ENCODE measurements at regions not wholly inside any gene's neighbourhood (a gene's known extent, or its start where the extent isn't known, plus 50 kb on each side); places are given as distances from the start of the nearest gene placed in this dataset.

- H3K36me3 ChIP-seq (ENCODE audit: control insufficient read depth, low read length), result no peaks in the 10 kb centered on the region
- no peaks in the 10 kb centered on the region for H3K79me2 ChIP-seq (ENCODE audit: control insufficient read depth, low read length)
- no peaks in the 10 kb centered on the region for H3K27me3 ChIP-seq (ENCODE audit: control insufficient read depth, low read length)
- no peak for TF ChIP-seq CTCF (IDR thresholded peaks at IDR 0.05; ENCODE audit: low read depth, low read length, poor library complexity, severe bottlenecking)
- no peak for TF ChIP-seq EZH2phosphoT487 (IDR thresholded peaks at IDR 0.05; ENCODE audit: borderline replicate concordance, low read length)
- H4K20me1 ChIP-seq (ENCODE audit: control insufficient read depth, insufficient read depth, low read depth, low read length), result no peaks in the 10 kb centered on the region
- no peaks in the 10 kb centered on the region for H3K4me1 ChIP-seq (ENCODE audit: control insufficient read depth, low read length)
- H3K4me2 ChIP-seq (ENCODE audit: low read length), result no peak overlapping the region
- no peaks in the 10 kb centered on the region for H3K9me2 ChIP-seq (replicated peaks; ENCODE audit: control insufficient read depth, low read length)
- no peak overlapping the region for H3K27ac ChIP-seq (ENCODE audit: low read depth, low read length)
- H3K4me3 ChIP-seq (ENCODE audit: low read length), result no peak overlapping the region
- no peaks in the 10 kb centered on the region; the same call in 1 of the 2 replicates for H3K9me3 ChIP-seq (ENCODE audit: control insufficient read depth, insufficient read depth, low read length)
- H3F3A ChIP-seq (ENCODE audit: control insufficient read depth, insufficient read depth), result no peaks in the 10 kb centered on the region
Observed at GRCh38 chr18:30175061-30175574, 867.4 kb downstream of the DSC3 start.

GRCh38 chr18:30163573-30163972, 879.0 kb downstream of the DSC3 start:
- Histone ChIP-seq H3K4me1 (ENCODE audit: control insufficient read depth, low read length) (no peaks in the 10 kb centered on the region), H3K79me2 (ENCODE audit: control insufficient read depth, low read length) (no peaks in the 10 kb centered on the region), H3F3A (ENCODE audit: control insufficient read depth, insufficient read depth) (no peaks in the 10 kb centered on the region), H3K27me3 (ENCODE audit: control insufficient read depth, low read length) (no peaks in the 10 kb centered on the region), H3K36me3 (ENCODE audit: control insufficient read depth, low read length) (no peaks in the 10 kb centered on the region), H3K4me2 (ENCODE audit: low read length) (no peak overlapping the region), H3K27ac (ENCODE audit: low read depth, low read length) (no peak overlapping the region), H3K9me2 (replicated peaks; ENCODE audit: control insufficient read depth, low read length) (no peaks in the 10 kb centered on the region; the same call in 1 of the 2 replicates), H4K20me1 (ENCODE audit: control insufficient read depth, insufficient read depth, low read depth, low read length) (no peaks in the 10 kb centered on the region), H3K9me3 (ENCODE audit: control insufficient read depth, insufficient read depth, low read length) (no peaks in the 10 kb centered on the region), H3K4me3 (ENCODE audit: low read length) (no peak overlapping the region)
- TF ChIP-seq CTCF (IDR thresholded peaks at IDR 0.05; ENCODE audit: low read depth, low read length, poor library complexity, severe bottlenecking), result no peak
- TF ChIP-seq EZH2phosphoT487 (IDR thresholded peaks at IDR 0.05; ENCODE audit: borderline replicate concordance, low read length), result no peak

GRCh38 chr18:30160124-30160523, 882.4 kb downstream of the DSC3 start:
- Histone ChIP-seq H3K9me3 (ENCODE audit: control insufficient read depth, insufficient read depth, low read length) (no peaks in the 10 kb centered on the region), H3K27me3 (ENCODE audit: control insufficient read depth, low read length) (no peaks in the 10 kb centered on the region), H3K9me2 (replicated peaks; ENCODE audit: control insufficient read depth, low read length) (no peaks in the 10 kb centered on the region; the same call in 1 of the 2 replicates), H3K4me1 (ENCODE audit: control insufficient read depth, low read length) (no peaks in the 10 kb centered on the region), H3K4me2 (ENCODE audit: low read length) (no peak overlapping the region), H3K4me3 (ENCODE audit: low read length) (no peak overlapping the region), H4K20me1 (ENCODE audit: control insufficient read depth, insufficient read depth, low read depth, low read length) (no peaks in the 10 kb centered on the region), H3K27ac (ENCODE audit: low read depth, low read length) (no peak overlapping the region), H3F3A (ENCODE audit: control insufficient read depth, insufficient read depth) (no peaks in the 10 kb centered on the region), H3K36me3 (ENCODE audit: control insufficient read depth, low read length) (no peaks in the 10 kb centered on the region), H3K79me2 (ENCODE audit: control insufficient read depth, low read length) (no peaks in the 10 kb centered on the region)
- TF ChIP-seq CTCF (IDR thresholded peaks at IDR 0.05; ENCODE audit: low read depth, low read length, poor library complexity, severe bottlenecking) (no peak), EZH2phosphoT487 (IDR thresholded peaks at IDR 0.05; ENCODE audit: borderline replicate concordance, low read length) (no peak)

Data from DOHH2 (cell line).